ENCODE measurements at regions not wholly inside any gene's neighbourhood (a gene's known extent, or its start where the extent isn't known, plus 50 kb on each side); places are given as distances from the start of the nearest gene placed in this dataset.

DNA sequence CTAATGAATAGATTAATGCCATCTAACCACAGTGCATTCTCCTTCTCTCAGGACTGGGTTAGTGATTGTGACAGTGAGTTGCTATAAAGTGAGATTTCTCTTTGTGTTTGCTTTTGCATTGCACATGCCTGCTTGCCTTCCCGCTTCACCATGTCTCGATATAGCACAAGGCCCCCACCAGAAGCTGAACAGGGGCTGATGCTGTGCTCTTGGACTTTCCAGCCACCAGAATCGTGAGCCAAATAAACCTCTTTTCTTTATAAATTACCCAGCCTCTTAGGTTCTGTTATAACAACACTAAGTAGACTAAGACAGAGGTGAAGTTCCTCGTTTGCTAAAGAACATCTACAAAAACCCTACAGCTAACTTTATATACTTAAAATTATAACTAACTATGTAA is 173.0 kb downstream of the KIF26A start:
- CTCF ChIA-PET, result no interaction called here
- POLR2A ChIA-PET, result no interaction called here
- no peak for DNase-seq (ENCODE audit: extremely low spot score)
- TF ChIP-seq, protein P1, sequence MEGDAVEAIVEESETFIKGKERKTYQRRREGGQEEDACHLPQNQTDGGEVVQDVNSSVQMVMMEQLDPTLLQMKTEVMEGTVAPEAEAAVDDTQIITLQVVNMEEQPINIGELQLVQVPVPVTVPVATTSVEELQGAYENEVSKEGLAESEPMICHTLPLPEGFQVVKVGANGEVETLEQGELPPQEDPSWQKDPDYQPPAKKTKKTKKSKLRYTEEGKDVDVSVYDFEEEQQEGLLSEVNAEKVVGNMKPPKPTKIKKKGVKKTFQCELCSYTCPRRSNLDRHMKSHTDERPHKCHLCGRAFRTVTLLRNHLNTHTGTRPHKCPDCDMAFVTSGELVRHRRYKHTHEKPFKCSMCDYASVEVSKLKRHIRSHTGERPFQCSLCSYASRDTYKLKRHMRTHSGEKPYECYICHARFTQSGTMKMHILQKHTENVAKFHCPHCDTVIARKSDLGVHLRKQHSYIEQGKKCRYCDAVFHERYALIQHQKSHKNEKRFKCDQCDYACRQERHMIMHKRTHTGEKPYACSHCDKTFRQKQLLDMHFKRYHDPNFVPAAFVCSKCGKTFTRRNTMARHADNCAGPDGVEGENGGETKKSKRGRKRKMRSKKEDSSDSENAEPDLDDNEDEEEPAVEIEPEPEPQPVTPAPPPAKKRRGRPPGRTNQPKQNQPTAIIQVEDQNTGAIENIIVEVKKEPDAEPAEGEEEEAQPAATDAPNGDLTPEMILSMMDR (IDR thresholded peaks at IDR 0.05; ENCODE audit: control extremely low read depth, extremely low read depth, low read depth, missing control alignments), result no peak

DNA sequence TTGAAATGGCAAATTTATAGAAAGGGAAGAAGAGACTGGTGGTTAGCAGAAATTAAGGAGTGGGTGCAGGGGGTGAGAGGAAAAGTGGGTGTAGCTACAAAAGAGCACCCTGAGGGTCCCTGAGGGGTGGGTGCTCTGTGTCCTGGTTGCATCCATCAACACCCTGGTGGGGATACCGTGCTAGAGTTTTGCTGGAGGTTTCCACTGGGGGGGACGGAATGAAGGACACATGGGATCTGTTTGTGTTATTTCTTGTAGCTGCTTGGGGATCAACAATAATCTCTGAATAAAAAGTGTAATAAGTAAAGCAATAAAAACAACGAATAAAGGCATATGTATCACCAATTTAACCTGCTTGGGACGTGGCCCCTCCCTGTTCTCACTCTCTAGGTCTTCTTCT is 175.3 kb downstream of the KIF26A start:
- ChIA-PET POLR2A (no interaction called here), CTCF (no interaction called here)
- DNase-seq (ENCODE audit: extremely low spot score), result no peak
- TF ChIP-seq, protein P1 (IDR thresholded peaks at IDR 0.05; ENCODE audit: control extremely low read depth, extremely low read depth, low read depth, missing control alignments), result no peak

DNA sequence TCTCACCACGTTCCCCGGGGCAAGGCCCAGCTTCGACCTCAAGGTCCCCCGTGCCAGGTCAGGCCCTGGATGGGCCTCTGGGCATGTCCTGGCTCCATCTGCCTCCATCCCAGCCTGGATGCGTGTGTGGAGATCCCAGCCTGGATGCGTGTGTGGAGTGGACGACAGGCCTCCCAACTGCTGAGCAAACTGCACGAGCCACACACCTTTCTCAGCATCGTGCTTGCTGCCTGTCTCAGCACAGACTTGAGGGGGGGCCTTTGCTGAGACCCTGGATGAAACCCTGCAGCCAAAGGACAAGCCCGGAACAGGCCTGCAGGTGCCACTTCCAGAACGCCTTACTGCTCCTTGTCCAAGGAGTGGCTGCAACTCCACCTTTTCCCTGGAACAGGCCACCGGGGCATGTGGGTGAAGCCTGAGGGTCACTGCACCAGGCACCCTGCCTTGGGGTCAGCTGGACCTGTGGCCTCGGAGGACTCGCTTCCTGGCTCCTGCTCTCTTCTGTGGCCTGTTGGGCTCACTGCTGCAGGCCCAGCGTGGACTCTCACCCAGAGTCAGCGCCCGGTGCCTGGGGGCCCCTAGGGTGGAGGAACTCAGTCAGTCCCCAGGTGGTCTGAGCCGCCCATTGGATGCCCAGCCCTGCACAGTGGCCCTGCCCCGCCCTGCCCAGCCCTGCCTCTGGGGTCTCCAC is 176.0 kb downstream of the KIF26A start:
- TF ChIP-seq, protein P1 (IDR thresholded peaks at IDR 0.05; ENCODE audit: control extremely low read depth, extremely low read depth, low read depth, missing control alignments), result no peak
- ChIA-PET POLR2A (no interaction called here), CTCF (no interaction called here)
- no peak for DNase-seq (ENCODE audit: extremely low spot score)

DNA sequence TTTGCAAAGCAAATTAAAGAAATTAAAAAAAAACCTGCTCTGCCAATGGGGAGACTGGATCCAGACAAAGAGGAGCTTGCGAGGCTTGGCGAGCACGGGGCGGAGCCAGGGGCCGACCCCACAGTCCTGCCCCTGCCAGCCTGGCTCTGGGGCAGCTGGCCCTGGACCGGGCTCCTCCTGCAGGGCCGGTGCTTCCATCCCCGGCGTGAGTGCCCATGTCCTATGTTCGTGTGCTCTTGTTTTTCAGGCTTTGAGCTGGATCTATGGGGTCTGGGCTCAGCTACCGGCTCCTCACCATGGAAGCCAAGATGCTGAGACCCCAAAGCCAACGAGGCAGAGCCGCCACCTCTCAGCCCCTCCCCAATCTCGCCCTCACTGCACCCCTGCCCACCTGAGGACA is 176.8 kb downstream of the KIF26A start:
- TF ChIP-seq, protein P1 (IDR thresholded peaks at IDR 0.05; ENCODE audit: control extremely low read depth, extremely low read depth, low read depth, missing control alignments), result no peak
- ChIA-PET CTCF (no interaction called here), POLR2A (no interaction called here)
- DNase-seq (ENCODE audit: extremely low spot score), result no peak

DNA sequence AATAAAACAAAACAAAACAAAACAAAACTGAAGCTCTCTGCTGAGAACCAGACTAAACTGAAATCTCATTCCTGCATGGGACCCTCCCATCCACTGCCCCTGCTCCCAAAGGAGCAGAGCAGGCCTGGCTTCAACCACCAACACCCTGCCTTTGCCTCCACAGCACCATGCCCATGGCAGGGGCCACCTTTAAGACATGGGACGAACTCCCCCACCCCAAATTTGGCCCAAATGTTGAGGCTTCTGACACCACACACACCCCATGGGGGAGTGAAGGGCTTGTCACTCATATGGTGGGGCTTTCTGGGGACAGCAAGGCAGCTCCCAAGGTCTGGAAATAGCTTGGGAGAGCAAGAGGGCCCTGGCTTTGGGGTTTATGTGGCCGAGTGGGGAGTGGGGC is 177.2 kb downstream of the KIF26A start:
- TF ChIP-seq, protein P1 (IDR thresholded peaks at IDR 0.05; ENCODE audit: control extremely low read depth, extremely low read depth, low read depth, missing control alignments), result no peak
- ChIA-PET CTCF (no interaction called here), POLR2A (no interaction called here)
- DNase-seq (ENCODE audit: extremely low spot score), result no peak

DNA sequence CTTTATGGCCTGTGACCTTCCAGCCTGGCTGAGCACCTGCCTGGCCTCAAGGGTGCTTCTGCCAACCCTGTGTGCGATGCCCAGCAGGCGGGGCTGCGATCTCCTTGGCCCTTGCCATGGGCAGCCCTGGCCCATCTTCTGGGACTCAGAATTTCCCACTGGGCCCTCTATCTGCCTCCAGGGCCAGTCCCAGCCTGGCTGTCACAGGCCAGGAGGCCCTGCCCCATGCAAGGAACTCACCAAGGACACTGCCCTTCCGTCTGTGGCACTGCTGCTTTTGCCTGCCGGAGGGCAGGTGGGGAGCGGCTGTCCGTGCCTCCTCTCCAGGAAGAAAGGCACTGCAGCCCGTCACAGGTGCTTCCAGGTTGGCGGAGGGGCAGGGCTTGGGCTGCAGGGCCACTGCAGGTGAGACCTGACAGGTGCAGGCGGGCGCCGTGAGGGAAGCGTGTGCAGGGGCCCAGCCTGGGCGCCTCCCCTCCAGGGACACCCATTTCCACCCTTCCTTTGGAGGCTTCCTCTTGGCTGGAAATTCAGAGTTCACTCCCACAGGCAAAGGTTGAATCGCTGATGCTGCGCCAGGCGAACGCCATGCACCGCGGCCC is 177.8 kb downstream of the KIF26A start:
- CTCF ChIA-PET, result no interaction called here
- DNase-seq (ENCODE audit: extremely low spot score), result no peak
- POLR2A ChIA-PET, result no interaction called here
- TF ChIP-seq, protein P1 (IDR thresholded peaks at IDR 0.05; ENCODE audit: control extremely low read depth, extremely low read depth, low read depth, missing control alignments), result no peak
